Mesodermal cell (in vitro differentiated cells): ENCODE measurements at regions not wholly inside any gene's neighbourhood (a gene's known extent, or its start where the extent isn't known, plus 50 kb on each side); places are given as distances from the start of the nearest gene placed in this dataset.

Experiments used
- H3K27ac ChIP-seq: 2 replicates; pipeline ENCODE4 v1.7.0; 2013; ENCODE audit warnings: mild to moderate bottlenecking, low read depth, low read length, moderate library complexity; ENCODE audit not compliant: severe bottlenecking
- H3K36me3 ChIP-seq: 2 replicates; pipeline ENCODE4 v1.7.1; 2013; ENCODE audit warnings: mild to moderate bottlenecking, low read length, moderate library complexity; ENCODE audit not compliant: control insufficient read depth, insufficient read depth
- H3K4me1 ChIP-seq: one replicate; pipeline ENCODE4 v1.7.1; 2013; ENCODE audit warnings: mild to moderate bottlenecking, low read length; ENCODE audit not compliant: insufficient read depth, control insufficient read depth, poor library complexity, severe bottlenecking
- H3K4me3 ChIP-seq: 2 replicates; pipeline ENCODE4 v1.7.0; 2013; ENCODE audit warnings: low read length, control low read depth, mild to moderate bottlenecking; ENCODE audit not compliant: insufficient read depth, poor library complexity, severe bottlenecking; ENCODE audit errors: extremely low read depth
- H3K9me3 ChIP-seq: 2 replicates; pipeline ENCODE4 v1.7.1; 2013; ENCODE audit warnings: mild to moderate bottlenecking, low read length, moderate library complexity; ENCODE audit not compliant: control insufficient read depth
- WGBS, 2 experiments: methylation state at CpG; one replicate each; pipeline ENCODE4 v1.1.5; 2013; ENCODE audit warnings: missing lambda C conversion rate in 2 of 2; ENCODE audit not compliant: insufficient coverage in 2 of 2; 5-methylcytosine and 5-hydroxymethylcytosine counted together

DNA sequence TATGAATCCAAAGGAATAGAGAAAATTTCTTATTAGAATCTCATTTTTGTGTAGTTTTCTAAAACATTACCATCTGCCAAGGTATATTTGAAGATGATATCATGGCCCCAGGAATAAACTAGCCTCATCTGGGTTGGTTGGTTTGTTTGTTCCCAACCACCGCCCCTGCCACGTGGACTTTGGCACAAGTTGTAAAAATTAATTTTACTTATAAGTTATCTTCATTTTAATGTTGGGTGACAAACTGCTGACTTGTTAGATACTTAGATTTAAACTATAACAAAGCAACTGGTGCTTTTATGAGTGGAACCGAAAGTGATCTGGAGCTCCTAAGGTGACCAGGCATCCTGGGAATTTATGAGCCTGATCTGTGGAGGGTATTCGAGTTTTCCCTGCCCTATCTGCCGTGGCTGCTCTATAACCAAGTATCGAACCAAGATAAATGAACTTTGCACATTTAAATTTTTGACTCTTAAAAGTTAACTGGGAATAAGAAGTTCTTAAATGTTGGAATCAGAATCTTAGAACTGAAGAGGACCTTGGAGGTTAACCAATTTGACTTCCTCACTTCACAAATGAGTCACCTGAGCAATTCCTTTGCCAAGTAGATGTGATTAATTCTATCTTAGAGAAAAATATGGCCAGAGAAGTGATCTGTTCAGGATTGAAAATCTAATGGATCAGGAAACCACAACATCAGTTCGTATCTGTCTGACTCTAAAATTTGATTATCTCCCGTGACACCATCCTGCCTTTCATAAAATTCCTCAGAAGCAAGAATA is 129.1 kb upstream of the ARHGAP42 start:
- H3K4me1 ChIP-seq, result peaks cover 2% of the 10 kb centered on the region
- no peak overlapping the region for H3K27ac ChIP-seq
- no peak overlapping the region for H3K4me3 ChIP-seq
- H3K36me3 ChIP-seq, result no peaks in the 10 kb centered on the region
- no CpG with 5 or more reads among the region's 8 CpGs for WGBS, 2 experiments
- H3K9me3 ChIP-seq, result no peaks in the 10 kb centered on the region

DNA sequence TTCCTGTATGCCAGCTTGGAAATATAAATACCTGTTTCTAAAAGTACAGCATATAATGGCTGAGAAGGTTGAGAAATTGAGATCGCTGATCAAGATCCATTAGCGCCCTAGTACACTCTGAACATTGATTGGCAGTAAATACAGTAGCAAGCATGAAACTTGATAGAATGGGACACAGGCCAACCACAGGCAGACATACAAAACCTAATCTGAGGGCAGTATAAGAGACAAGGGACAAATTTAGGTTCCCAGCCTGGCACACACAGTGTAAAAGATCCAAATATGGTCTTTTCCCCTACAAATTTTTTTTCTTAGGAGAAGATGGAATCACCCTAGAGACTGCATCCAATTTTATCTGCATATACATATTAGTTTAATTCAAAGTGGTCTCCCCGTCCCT is 126.5 kb upstream of the ARHGAP42 start:
- Histone ChIP-seq H3K27ac (no peak overlapping the region), H3K9me3 (no peaks in the 10 kb centered on the region), H3K4me3 (no peak overlapping the region), H3K4me1 (peaks cover 2% of the 10 kb centered on the region), H3K36me3 (no peaks in the 10 kb centered on the region)
- 85 to 100% methylated on average over 2 of the region's 3 CpGs for WGBS, 2 experiments

DNA sequence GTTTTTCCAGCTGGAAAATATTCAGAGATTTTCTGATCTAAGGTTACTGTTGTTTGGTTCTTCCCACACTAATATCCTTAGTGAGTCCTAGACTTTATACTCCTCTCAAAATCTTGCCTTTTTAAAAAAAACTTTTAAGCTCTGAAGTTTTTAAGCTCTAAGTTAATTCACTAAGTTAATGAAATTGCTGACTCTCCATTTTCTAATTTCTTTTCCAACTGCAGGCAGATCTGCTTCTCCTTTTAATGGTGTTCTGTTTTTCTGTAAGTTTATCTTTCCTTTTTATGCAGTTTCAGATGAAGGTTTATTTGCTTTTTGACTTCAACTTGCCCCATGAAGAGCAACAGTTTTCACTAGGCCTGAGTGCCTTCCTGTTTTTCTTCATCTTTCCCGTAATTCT is 125.8 kb upstream of the ARHGAP42 start:
- no CpG with 5 or more reads among the region's 1 CpG for WGBS, 2 experiments
- Histone ChIP-seq H3K4me1 (peaks cover 2% of the 10 kb centered on the region), H3K9me3 (no peaks in the 10 kb centered on the region), H3K4me3 (no peak overlapping the region), H3K27ac (no peak overlapping the region), H3K36me3 (no peaks in the 10 kb centered on the region)

GRCh38 chr11:100562128-100562527 is 125.0 kb upstream of the ARHGAP42 start:
- Histone ChIP-seq H3K9me3 (no peaks in the 10 kb centered on the region), H3K4me1 (peaks cover 2% of the 10 kb centered on the region), H3K36me3 (no peaks in the 10 kb centered on the region), H3K27ac (no peak overlapping the region), H3K4me3 (no peak overlapping the region)
- WGBS, 2 experiments, result no CpG with 5 or more reads among the region's 2 CpGs

GRCh38 chr11:100563541-100564280 is 123.4 kb upstream of the ARHGAP42 start:
- H3K27ac ChIP-seq, result peak overlapping the region; percentile 1

DNA sequence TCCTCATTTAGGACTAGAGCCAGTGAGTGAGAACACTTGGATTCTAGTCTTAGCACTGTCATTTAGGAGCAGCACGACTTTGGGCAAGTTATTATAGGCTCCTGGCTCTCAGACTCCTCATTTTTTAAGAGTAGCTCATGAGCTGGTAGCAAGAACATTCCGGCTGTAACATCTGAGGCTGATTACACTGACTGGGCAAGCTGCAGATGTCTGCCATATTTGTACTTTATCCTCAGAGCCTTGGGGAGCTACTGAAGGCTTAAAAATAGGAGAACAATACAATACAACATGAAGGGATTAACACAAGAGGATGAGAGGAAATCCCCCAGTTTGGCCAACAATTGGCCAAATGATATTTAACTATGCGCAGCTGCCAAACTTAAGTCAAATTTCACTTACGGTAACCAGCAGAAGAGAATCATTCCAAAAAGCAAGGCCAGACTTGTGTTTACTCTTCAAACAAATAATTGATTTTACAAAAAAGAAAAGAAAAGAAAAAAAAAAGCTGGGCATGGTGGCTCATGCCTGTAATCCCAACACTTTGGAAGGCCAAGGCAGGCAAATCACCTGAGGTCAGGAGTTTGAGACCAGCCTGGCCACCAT is 113.1 kb upstream of the ARHGAP42 start:
- H3K36me3 ChIP-seq, result no peaks in the 10 kb centered on the region
- no peak overlapping the region for H3K4me3 ChIP-seq
- H3K27ac ChIP-seq, result no peak overlapping the region
- peaks cover 9% of the 10 kb centered on the region for H3K4me1 ChIP-seq
- 83 to 100% methylated on average over 1 to 2 of the region's 4 CpGs for WGBS, 2 experiments
- no peaks in the 10 kb centered on the region for H3K9me3 ChIP-seq

More at GRCh38 chr11:100563541-100564280, 123.4 kb upstream of the ARHGAP42 start:
- H3K4me1 ChIP-seq, result peaks cover 2% of the 10 kb centered on the region
- no peaks in the 10 kb centered on the region for H3K36me3 ChIP-seq
- H3K4me3 ChIP-seq, result no peak overlapping the region
- WGBS, 2 experiments, result 85 to 92% methylated on average over 2 to 4 of the region's 8 CpGs
- H3K9me3 ChIP-seq, result no peaks in the 10 kb centered on the region

GRCh38 chr11:100574894-100575769 is 112.0 kb upstream of the ARHGAP42 start:
- H3K9me3 ChIP-seq, result no peaks in the 10 kb centered on the region
- peaks cover 9% of the 10 kb centered on the region for H3K4me1 ChIP-seq
- H3K36me3 ChIP-seq, result no peaks in the 10 kb centered on the region
- no peak overlapping the region for H3K4me3 ChIP-seq
- no peak overlapping the region for H3K27ac ChIP-seq
- WGBS, 2 experiments, result no CpG with 5 or more reads among the region's 1 CpG

DNA sequence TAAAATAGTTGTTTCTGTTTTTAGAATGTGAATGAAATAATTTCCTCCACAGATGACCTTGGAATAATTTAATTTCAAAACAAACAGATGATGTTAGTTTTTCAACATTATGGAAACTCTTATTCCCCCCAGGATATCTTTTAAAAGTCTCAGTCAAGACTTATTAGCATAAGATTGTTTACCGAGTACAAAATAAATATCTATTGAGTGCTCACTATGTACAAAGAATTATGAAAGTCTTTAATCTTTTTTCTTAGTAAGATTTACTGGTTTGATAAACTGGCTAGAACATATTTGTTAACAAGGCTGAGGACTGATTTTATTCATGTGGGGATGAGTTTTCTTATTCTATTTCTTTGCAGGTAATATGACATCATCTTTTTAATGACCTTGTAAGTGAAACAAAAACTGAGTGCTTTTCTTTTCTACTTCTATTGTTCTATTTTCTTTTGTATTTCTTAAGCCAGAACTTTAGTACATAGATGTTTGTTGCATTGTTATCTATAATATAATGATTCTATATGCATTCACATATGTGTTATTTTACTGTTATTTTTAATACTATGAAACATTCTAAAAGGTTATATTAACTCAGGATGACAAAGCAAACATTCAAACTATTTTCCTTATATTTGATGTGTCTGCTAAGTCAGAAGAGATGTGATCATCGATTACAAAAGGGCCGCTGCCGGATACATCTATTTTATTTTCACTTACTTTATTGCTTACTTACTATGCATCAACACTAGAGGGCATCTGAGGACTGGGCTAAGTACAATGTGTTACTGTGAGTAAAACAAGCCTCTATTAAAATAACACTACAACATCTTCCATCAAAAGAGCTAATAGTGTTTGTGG is 111.0 kb upstream of the ARHGAP42 start:
- 0% methylated on average over 2 of the region's 4 CpGs; no CpG with 5 or more reads in 1 of the 2 experiments for WGBS, 2 experiments
- H3K36me3 ChIP-seq, result no peaks in the 10 kb centered on the region

GRCh38 chr11:100576718-100577021 is 110.4 kb upstream of the ARHGAP42 start:
- Histone ChIP-seq H3K4me1 (peaks cover 9% of the 10 kb centered on the region), H3K36me3 (no peaks in the 10 kb centered on the region), H3K27ac (no peak overlapping the region), H3K4me3 (no peak overlapping the region), H3K9me3 (no peaks in the 10 kb centered on the region)
- WGBS, 2 experiments, result no CpG with 5 or more reads among the region's 3 CpGs

More for the DNA sequence above, 111.0 kb upstream of the ARHGAP42 start:
- Histone ChIP-seq H3K4me1 (peaks cover 9% of the 10 kb centered on the region), H3K27ac (no peak overlapping the region), H3K9me3 (no peaks in the 10 kb centered on the region), H3K4me3 (no peak overlapping the region)
